HEK293 (cell line): ENCODE measurements at regions not wholly inside any gene's neighbourhood (a gene's known extent, or its start where the extent isn't known, plus 50 kb on each side); places are given as distances from the start of the nearest gene placed in this dataset.

ENCODE experiments used
- CTCF ChIA-PET: fragments of 350-600 bp; formaldehyde crosslinking; extraction: SDS; loops from one replicate; lab custom pipeline; 2021; ENCODE audit warnings: antibody characterized with exemption; lab: Yijun Ruan, JAX
- POLR2A ChIA-PET: fragments of 300-600 bp; formaldehyde crosslinking; extraction: SDS; loops from one replicate; lab custom pipeline; 2020; ENCODE audit warnings: antibody characterized with exemption, inconsistent platforms; lab: Yijun Ruan, JAX
- H3K27ac ChIP-seq: fragments of 200-500 bp; sonication (Bioruptor generic); 2 replicates; pipeline ENCODE4 v1.5.1; 2014; ENCODE audit warnings: low read depth, low read length, control low read depth, inconsistent platforms; ENCODE audit errors: extremely low read depth
- H3K36me3 ChIP-seq, 2 experiments: fragments of 200-500 bp in 1 of 2; sonication (Bioruptor generic) in 1 of 2; 1 replicate in 1 of 2; 2 replicates in 1 of 2; pipeline ENCODE4 v1.5.1; 2014 to 2017; ENCODE audit warnings: inconsistent platforms in 2 of 2, low read length in 2 of 2; ENCODE audit not compliant: control insufficient read depth in 2 of 2, insufficient read depth in 1 of 2
- H3K4me1 ChIP-seq: fragments of 200-500 bp; sonication (Bioruptor generic); 2 replicates; pipeline ENCODE4 v1.5.1; 2014; ENCODE audit warnings: mild to moderate bottlenecking, low read length, inconsistent platforms; ENCODE audit not compliant: control insufficient read depth, insufficient read depth
- H3K4me3 ChIP-seq: 2 replicates; pipeline ENCODE4 v1.5.1; 2011; ENCODE audit warnings: low read depth, mild to moderate bottlenecking, control low read depth, low read length, moderate library complexity
- H3K9me3 ChIP-seq: fragments of 200-500 bp; sonication (Bioruptor generic); 2 replicates; pipeline ENCODE4 v1.5.1; 2014; ENCODE audit warnings: low read depth, low read length, inconsistent platforms; ENCODE audit not compliant: control insufficient read depth, insufficient read depth
- BCL11A ChIP-seq: fragments of 450-650 bp; formaldehyde crosslinking; IDR thresholded peaks from 2 replicates; pipeline ENCODE4 v1.5.1; 2016; ENCODE audit warnings: low read depth, missing biosample characterization, missing genetic modification characterization
- BCL11B ChIP-seq: fragments of 450-650 bp; formaldehyde crosslinking; IDR thresholded peaks from 2 replicates; pipeline ENCODE4 v1.5.1; 2016; ENCODE audit warnings: low read depth, missing biosample characterization, missing genetic modification characterization
- GFI1B ChIP-seq: fragments of 450-650 bp; formaldehyde crosslinking; IDR thresholded peaks from 2 replicates; pipeline ENCODE4 v1.5.1; 2016; ENCODE audit warnings: missing biosample characterization, missing genetic modification characterization
- IKZF3 ChIP-seq: fragments of 450-650 bp; IDR thresholded peaks from 2 replicates; pipeline ENCODE4 v1.5.0; 2018; ENCODE audit warnings: missing biosample characterization, mild to moderate bottlenecking, missing genetic modification characterization, moderate library complexity
- KLF10 ChIP-seq: fragments of 450-650 bp; IDR thresholded peaks from 2 replicates; pipeline ENCODE4 v1.5.1; 2018; ENCODE audit warnings: missing biosample characterization, mild to moderate bottlenecking, missing genetic modification characterization
- WT1 ChIP-seq: fragments of 450-650 bp; formaldehyde crosslinking; IDR thresholded peaks from 2 replicates; pipeline ENCODE4 v1.5.1; 2016; ENCODE audit warnings: missing biosample characterization, missing genetic modification characterization
- ZBTB10 ChIP-seq: fragments of 450-650 bp; formaldehyde crosslinking; IDR thresholded peaks from 2 replicates; pipeline ENCODE4 v1.5.1; 2016; ENCODE audit warnings: missing biosample characterization, missing genetic modification characterization
- ZFP41 ChIP-seq: fragments of 450-650 bp; formaldehyde crosslinking; IDR thresholded peaks from 2 replicates; pipeline ENCODE4 v1.5.1; 2016; ENCODE audit warnings: missing biosample characterization, missing genetic modification characterization, borderline replicate concordance
- ZNF138 ChIP-seq: fragments of 450-650 bp; formaldehyde crosslinking; IDR thresholded peaks from 2 replicates; pipeline ENCODE4 v1.5.1; 2016; ENCODE audit warnings: missing biosample characterization, missing genetic modification characterization, borderline replicate concordance
- ZNF157 ChIP-seq: fragments of 450-650 bp; formaldehyde crosslinking; IDR thresholded peaks from 2 replicates; pipeline ENCODE4 v1.5.1; 2016; ENCODE audit warnings: missing biosample characterization, missing genetic modification characterization
- ZNF16 ChIP-seq: fragments of 450-650 bp; formaldehyde crosslinking; IDR thresholded peaks from 2 replicates; pipeline ENCODE4 v1.5.1; 2016; ENCODE audit warnings: low read depth, missing biosample characterization, missing genetic modification characterization
- ZNF23 ChIP-seq: fragments of 450-650 bp; formaldehyde crosslinking; IDR thresholded peaks from 2 replicates; pipeline ENCODE4 v1.5.1; 2016; ENCODE audit warnings: missing biosample characterization, missing genetic modification characterization, borderline replicate concordance
- ZNF24 ChIP-seq: fragments of 450-650 bp; formaldehyde crosslinking; IDR thresholded peaks from 2 replicates; pipeline ENCODE4 v1.5.1; 2016; ENCODE audit warnings: missing biosample characterization, missing genetic modification characterization
- ZNF248 ChIP-seq: fragments of 450-650 bp; formaldehyde crosslinking; IDR thresholded peaks from 2 replicates; pipeline ENCODE4 v1.5.1; 2017; ENCODE audit warnings: missing biosample characterization, missing genetic modification characterization
- ZNF266 ChIP-seq: fragments of 450-650 bp; formaldehyde crosslinking; IDR thresholded peaks from 2 replicates; pipeline ENCODE4 v1.5.1; 2016; ENCODE audit warnings: missing biosample characterization, missing genetic modification characterization, low read depth
- ZNF341 ChIP-seq: fragments of 450-650 bp; formaldehyde crosslinking; IDR thresholded peaks from 2 replicates; pipeline ENCODE4; 2016; ENCODE audit warnings: low read depth, missing biosample characterization, missing genetic modification characterization
- ZNF48 ChIP-seq: fragments of 450-650 bp; formaldehyde crosslinking; IDR thresholded peaks from 2 replicates; pipeline ENCODE4 v1.5.1; 2016; ENCODE audit warnings: missing biosample characterization, missing genetic modification characterization
- ZNF555 ChIP-seq: fragments of 450-650 bp; formaldehyde crosslinking; conservative IDR thresholded peaks from 2 replicates; pipeline ENCODE4 v1.5.1; 2017; ENCODE audit warnings: missing biosample characterization, mild to moderate bottlenecking, missing genetic modification characterization, inconsistent platforms
- ZNF768 ChIP-seq: fragments of 450-650 bp; formaldehyde crosslinking; IDR thresholded peaks from 2 replicates; pipeline ENCODE4 v1.5.1; 2018; ENCODE audit warnings: missing biosample characterization, mild to moderate bottlenecking, missing genetic modification characterization
- ZNF777 ChIP-seq: fragments of 450-650 bp; formaldehyde crosslinking; IDR thresholded peaks from 2 replicates; pipeline ENCODE4 v1.5.1; 2017; ENCODE audit warnings: missing biosample characterization, missing genetic modification characterization, borderline replicate concordance
- ZSCAN23 ChIP-seq: fragments of 450-650 bp; formaldehyde crosslinking; IDR thresholded peaks from 2 replicates; pipeline ENCODE4 v1.5.1; 2016; ENCODE audit warnings: missing biosample characterization, missing genetic modification characterization
- TF ChIP-seq, protein P1 (sequence below): fragments of 450-650 bp; formaldehyde crosslinking; IDR thresholded peaks from 2 replicates; pipeline ENCODE4 v1.5.1; 2016; ENCODE audit warnings: missing biosample characterization, missing genetic modification characterization
- TF ChIP-seq, protein P2 (sequence below): fragments of 450-650 bp; formaldehyde crosslinking; IDR thresholded peaks from 2 replicates; pipeline ENCODE4 v1.5.1; 2016; ENCODE audit warnings: missing biosample characterization, missing genetic modification characterization
- TF ChIP-seq, protein P3 (sequence below): fragments of 450-650 bp; formaldehyde crosslinking; IDR thresholded peaks from 2 replicates; pipeline ENCODE4 v1.5.1; 2016; ENCODE audit warnings: missing biosample characterization, missing genetic modification characterization, low read depth
- TF ChIP-seq, protein P4 (sequence below): fragments of 450-650 bp; formaldehyde crosslinking; IDR thresholded peaks from 2 replicates; pipeline ENCODE4 v1.5.1; 2016; ENCODE audit warnings: missing biosample characterization, missing genetic modification characterization

GRCh38 chr5:161064297-161064696 lies 212.3 kb upstream of the ATP10B start (continued):
- TF ChIP-seq ZNF24 (no peak), ZNF341 (tag by site-specific recombination) (no peak), GFI1B (tag by site-specific recombination) (no peak), BCL11B (tag by site-specific recombination) (no peak), KLF10 (tag by site-specific recombination) (no peak)
- TF ChIP-seq, protein P1, sequence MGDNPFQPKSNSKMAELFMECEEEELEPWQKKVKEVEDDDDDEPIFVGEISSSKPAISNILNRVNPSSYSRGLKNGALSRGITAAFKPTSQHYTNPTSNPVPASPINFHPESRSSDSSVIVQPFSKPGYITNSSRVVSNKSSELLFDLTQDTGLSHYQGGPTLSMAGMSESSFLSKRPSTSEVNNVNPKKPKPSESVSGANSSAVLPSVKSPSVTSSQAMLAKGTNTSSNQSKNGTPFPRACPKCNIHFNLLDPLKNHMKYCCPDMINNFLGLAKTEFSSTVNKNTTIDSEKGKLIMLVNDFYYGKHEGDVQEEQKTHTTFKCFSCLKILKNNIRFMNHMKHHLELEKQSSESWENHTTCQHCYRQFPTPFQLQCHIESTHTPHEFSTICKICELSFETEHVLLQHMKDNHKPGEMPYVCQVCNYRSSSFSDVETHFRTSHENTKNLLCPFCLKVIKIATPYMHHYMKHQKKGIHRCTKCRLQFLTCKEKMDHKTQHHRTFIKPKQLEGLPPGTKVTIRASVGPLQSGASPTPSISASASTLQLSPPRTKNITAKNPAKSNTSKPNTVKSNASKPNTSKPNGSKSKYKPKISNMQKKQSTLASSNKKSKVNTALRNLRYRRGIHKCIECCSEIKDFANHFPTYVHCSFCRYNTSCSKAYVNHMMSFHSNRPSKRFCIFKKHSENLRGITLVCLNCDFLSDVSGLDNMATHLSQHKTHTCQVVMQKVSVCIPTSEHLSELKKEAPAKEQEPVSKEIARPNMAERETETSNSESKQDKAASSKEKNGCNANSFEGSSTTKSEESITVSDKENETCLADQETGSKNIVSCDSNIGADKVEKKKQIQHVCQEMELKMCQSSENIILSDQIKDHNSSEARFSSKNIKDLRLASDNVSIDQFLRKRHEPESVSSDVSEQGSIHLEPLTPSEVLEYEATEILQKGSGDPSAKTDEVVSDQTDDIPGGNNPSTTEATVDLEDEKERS (tag by site-specific recombination) = no peak

DNA sequence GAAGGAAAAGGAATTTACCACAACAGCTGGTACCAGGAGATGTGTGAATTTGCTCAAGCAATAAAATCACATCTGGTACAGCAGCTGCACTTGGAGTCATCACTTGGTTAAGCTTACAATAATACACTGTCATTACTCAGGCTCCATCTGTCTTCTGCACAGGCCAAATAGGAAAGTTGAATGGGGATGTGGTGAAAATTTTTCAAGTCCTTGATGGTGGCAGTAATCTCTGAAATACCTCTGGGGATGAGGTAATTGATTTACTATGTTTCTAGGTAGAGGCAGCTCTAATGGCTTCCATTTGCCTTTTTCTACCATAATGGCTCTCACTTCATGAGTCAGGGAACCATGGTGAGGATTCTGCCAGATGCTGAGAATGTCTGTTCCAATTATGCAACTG lies 206.8 kb upstream of the ATP10B start:
- no peaks in the 10 kb centered on the region for H3K9me3 ChIP-seq
- H3K36me3 ChIP-seq = no peaks in the 10 kb centered on the region
- ChIA-PET POLR2A (no interaction called here), CTCF (no interaction called here)
- H3K27ac ChIP-seq = no peak overlapping the region
- H3K4me3 ChIP-seq = no peak overlapping the region
- TF ChIP-seq, protein P2, sequence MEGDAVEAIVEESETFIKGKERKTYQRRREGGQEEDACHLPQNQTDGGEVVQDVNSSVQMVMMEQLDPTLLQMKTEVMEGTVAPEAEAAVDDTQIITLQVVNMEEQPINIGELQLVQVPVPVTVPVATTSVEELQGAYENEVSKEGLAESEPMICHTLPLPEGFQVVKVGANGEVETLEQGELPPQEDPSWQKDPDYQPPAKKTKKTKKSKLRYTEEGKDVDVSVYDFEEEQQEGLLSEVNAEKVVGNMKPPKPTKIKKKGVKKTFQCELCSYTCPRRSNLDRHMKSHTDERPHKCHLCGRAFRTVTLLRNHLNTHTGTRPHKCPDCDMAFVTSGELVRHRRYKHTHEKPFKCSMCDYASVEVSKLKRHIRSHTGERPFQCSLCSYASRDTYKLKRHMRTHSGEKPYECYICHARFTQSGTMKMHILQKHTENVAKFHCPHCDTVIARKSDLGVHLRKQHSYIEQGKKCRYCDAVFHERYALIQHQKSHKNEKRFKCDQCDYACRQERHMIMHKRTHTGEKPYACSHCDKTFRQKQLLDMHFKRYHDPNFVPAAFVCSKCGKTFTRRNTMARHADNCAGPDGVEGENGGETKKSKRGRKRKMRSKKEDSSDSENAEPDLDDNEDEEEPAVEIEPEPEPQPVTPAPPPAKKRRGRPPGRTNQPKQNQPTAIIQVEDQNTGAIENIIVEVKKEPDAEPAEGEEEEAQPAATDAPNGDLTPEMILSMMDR = no peak
- TF ChIP-seq IKZF3 (tag by site-specific recombination) (no peak), ZNF16 (tag by site-specific recombination) (no peak), ZNF266 (tag by site-specific recombination) (no peak), ZNF768 (no peak), ZNF48 (tag by site-specific recombination) (no peak), ZBTB10 (tag by site-specific recombination) (no peak), ZNF23 (tag by site-specific recombination) (no peak), ZNF555 (tag by site-specific recombination) (no peak), ZNF777 (tag by site-specific recombination) (no peak), BCL11A (no peak), ZNF248 (tag by site-specific recombination) (no peak), WT1 (tag by site-specific recombination) (no peak), ZFP41 (no peak), ZNF157 (tag by site-specific recombination) (no peak), ZSCAN23 (tag by site-specific recombination) (no peak), ZNF138 (tag by site-specific recombination) (no peak)
- TF ChIP-seq, protein P3, sequence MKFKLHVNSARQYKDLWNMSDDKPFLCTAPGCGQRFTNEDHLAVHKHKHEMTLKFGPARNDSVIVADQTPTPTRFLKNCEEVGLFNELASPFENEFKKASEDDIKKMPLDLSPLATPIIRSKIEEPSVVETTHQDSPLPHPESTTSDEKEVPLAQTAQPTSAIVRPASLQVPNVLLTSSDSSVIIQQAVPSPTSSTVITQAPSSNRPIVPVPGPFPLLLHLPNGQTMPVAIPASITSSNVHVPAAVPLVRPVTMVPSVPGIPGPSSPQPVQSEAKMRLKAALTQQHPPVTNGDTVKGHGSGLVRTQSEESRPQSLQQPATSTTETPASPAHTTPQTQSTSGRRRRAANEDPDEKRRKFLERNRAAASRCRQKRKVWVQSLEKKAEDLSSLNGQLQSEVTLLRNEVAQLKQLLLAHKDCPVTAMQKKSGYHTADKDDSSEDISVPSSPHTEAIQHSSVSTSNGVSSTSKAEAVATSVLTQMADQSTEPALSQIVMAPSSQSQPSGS (tag by site-specific recombination) = no peak
- TF ChIP-seq, protein P4, sequence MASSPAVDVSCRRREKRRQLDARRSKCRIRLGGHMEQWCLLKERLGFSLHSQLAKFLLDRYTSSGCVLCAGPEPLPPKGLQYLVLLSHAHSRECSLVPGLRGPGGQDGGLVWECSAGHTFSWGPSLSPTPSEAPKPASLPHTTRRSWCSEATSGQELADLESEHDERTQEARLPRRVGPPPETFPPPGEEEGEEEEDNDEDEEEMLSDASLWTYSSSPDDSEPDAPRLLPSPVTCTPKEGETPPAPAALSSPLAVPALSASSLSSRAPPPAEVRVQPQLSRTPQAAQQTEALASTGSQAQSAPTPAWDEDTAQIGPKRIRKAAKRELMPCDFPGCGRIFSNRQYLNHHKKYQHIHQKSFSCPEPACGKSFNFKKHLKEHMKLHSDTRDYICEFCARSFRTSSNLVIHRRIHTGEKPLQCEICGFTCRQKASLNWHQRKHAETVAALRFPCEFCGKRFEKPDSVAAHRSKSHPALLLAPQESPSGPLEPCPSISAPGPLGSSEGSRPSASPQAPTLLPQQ (tag by site-specific recombination) = no peak
- TF ChIP-seq, all 188 proteins: peak for 0
- no peaks in the 10 kb centered on the region for H3K4me1 ChIP-seq
